ENCODE measurements at regions not wholly inside any gene's neighbourhood (a gene's known extent, or its start where the extent isn't known, plus 50 kb on each side); places are given as distances from the start of the nearest gene placed in this dataset.

DNA sequence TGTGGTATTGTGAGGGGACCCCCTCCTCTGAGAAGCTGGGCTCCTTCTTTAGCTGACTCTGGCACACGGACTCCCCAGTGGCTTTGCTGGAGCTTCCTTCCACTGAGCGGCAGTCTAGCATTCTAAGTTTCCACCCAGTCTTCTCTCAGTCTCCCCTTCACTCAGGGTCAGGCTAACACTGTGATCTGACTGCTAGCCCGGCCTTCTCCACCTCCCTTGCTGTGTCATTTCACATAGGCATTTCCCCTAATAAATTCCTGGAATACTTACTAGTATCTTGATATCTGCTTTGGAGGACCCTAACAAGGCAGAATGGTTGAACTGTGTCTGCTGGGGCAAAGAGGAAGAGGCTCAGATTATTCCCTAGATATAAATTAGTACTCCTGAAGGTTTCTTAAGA is 106.2 kb upstream of the THBS1 start:
- Histone ChIP-seq H3K9ac (ENCODE audit: low read length) (no peak overlapping the region), H3K4me3 (ENCODE audit: low read length) (no peak overlapping the region), H3K4me1 (ENCODE audit: control insufficient read depth, low read depth, low read length) (no peaks in the 10 kb centered on the region), H3K27me3 (ENCODE audit: control insufficient read depth, insufficient read depth, low read length) (no peaks in the 10 kb centered on the region), H3K27ac (ENCODE audit: low read length) (no peak overlapping the region), H3K9me3 (ENCODE audit: control insufficient read depth, low read depth, low read length) (no peaks in the 10 kb centered on the region), H3K36me3 (ENCODE audit: control insufficient read depth, low read depth, low read length) (no peaks in the 10 kb centered on the region)

DNA sequence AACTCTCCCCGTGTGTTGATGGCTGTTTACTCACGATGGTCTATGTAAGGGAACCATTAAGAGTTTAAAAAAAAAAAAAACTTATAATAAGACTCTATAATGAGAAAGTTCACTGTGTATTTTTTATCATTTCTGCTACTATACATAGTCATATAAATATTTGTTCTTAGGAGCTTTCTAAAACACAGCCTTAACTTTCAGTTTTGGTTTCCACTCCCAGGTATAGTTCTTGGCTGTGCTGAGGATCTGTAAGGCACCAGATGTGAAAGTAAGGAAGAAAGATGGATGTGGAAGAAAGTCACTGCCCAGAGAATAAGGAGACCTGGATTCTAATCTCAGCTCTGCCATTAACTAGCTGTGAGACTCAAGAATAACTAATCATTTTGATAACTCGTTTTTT is 101.9 kb upstream of the THBS1 start:
- Histone ChIP-seq H3K27ac (ENCODE audit: low read length) (no peak overlapping the region), H3K27me3 (ENCODE audit: control insufficient read depth, insufficient read depth, low read length) (no peaks in the 10 kb centered on the region), H3K4me3 (ENCODE audit: low read length) (no peak overlapping the region), H3K9me3 (ENCODE audit: control insufficient read depth, low read depth, low read length) (no peaks in the 10 kb centered on the region), H3K36me3 (ENCODE audit: control insufficient read depth, low read depth, low read length) (no peaks in the 10 kb centered on the region), H3K4me1 (ENCODE audit: control insufficient read depth, low read depth, low read length) (no peaks in the 10 kb centered on the region), H3K9ac (ENCODE audit: low read length) (no peak overlapping the region)

DNA sequence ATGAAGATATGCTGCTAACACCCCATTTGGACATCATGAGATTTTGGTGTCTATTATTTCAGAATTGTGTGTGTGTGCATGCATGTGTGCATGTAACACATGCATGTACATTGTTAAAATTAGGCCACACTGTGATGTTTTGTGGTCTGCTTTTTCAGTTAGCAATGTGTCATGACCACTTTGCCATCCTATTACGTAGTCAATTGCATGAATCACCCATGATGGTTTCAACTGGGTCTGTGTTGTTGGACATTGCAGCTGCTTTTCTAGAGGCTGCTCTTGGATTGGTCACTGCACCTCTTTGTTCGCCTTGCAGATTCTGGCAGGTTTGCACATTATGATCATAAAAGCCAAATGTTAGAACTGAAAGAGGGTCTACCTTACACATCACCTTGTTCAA is 101.0 kb upstream of the THBS1 start:
- no peaks in the 10 kb centered on the region for H3K4me1 ChIP-seq (ENCODE audit: control insufficient read depth, low read depth, low read length)
- no peak overlapping the region for H3K9ac ChIP-seq (ENCODE audit: low read length)
- no peak overlapping the region for H3K27ac ChIP-seq (ENCODE audit: low read length)
- no peaks in the 10 kb centered on the region for H3K36me3 ChIP-seq (ENCODE audit: control insufficient read depth, low read depth, low read length)
- H3K27me3 ChIP-seq (ENCODE audit: control insufficient read depth, insufficient read depth, low read length), result no peaks in the 10 kb centered on the region
- H3K4me3 ChIP-seq (ENCODE audit: low read length), result no peak overlapping the region
- H3K9me3 ChIP-seq (ENCODE audit: control insufficient read depth, low read depth, low read length), result no peaks in the 10 kb centered on the region

DNA sequence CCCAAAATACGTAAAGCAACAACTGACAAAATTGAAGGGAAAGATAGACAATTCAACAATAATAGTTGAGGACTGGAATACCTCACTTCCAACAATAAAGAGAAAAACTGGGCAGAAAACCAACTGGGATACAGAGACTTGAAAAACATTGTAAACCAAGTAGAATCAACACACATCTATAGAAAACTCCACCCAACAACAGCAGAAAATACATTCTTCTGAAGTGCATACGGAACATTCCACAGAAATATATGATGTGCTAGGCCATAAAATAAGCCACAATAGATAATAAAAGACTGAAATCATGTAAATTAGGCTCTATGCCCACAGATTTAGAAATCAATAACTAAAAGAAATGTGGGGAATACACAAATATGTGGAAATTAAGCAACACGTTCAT is 98.4 kb upstream of the THBS1 start:
- Histone ChIP-seq H3K4me3 (ENCODE audit: low read length) (no peak overlapping the region), H3K27me3 (ENCODE audit: control insufficient read depth, insufficient read depth, low read length) (no peaks in the 10 kb centered on the region), H3K36me3 (ENCODE audit: control insufficient read depth, low read depth, low read length) (no peaks in the 10 kb centered on the region), H3K4me1 (ENCODE audit: control insufficient read depth, low read depth, low read length) (no peaks in the 10 kb centered on the region), H3K9me3 (ENCODE audit: control insufficient read depth, low read depth, low read length) (no peaks in the 10 kb centered on the region), H3K27ac (ENCODE audit: low read length) (no peak overlapping the region), H3K9ac (ENCODE audit: low read length) (no peak overlapping the region)

DNA sequence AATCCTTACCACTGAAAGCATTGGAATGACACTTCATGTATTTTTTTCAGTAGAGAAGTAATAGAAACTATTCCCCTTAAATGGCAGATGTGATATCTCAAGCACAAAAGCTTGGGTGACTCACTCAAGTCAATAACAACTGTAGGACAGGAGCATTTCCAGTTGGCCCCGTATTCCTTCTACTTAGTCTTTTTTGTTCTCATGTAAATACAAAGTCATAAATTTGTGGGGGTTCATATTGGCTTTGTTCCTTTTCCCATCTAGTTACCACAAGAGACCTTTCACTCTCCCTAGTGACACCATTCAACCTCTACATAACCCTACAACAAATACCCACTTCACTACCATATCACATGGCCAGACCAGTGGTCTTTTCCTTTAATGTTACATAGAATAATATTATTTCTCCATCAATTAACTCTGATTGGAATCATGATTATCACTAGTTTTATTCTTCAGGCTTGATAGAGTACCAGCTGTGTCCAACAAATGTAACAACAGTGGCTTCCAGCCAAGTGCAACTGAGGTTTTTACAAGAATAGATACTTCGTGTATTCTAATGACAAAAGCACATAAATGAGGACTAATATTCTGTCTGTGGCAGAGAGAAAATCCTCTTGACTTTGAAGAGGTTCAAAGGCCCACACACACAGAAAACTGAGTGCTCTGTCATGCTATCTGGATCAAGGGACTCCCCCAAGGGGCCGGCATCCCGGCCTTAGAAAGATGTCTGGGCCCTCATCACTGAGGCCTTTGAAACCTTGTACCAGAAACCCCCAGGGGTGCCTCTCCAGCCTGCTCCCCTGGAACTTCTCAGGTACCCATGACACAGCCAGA is 94.0 kb upstream of the THBS1 start:
- Histone ChIP-seq H3K36me3 (ENCODE audit: control insufficient read depth, low read depth, low read length) (no peaks in the 10 kb centered on the region), H3K9ac (ENCODE audit: low read length) (no peak overlapping the region), H3K4me3 (ENCODE audit: low read length) (no peak overlapping the region), H3K9me3 (ENCODE audit: control insufficient read depth, low read depth, low read length) (no peaks in the 10 kb centered on the region), H3K27me3 (ENCODE audit: control insufficient read depth, insufficient read depth, low read length) (no peaks in the 10 kb centered on the region), H3K27ac (ENCODE audit: low read length) (no peak overlapping the region), H3K4me1 (ENCODE audit: control insufficient read depth, low read depth, low read length) (no peaks in the 10 kb centered on the region)

DNA sequence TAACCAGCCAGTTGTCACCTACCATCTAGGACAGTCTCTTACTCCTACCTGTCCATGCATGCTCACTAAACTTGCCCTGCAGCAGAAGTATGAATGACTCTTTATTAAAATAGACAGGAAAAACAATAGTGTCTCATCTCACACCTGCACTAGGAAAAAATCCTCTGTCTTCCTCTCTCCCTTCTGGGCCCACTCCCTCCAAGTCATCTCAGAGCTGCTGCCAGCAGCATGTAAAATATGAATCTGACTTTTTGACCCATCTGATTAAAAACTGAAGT is 93.5 kb upstream of the THBS1 start:
- Histone ChIP-seq H3K9me3 (ENCODE audit: control insufficient read depth, low read depth, low read length) (no peaks in the 10 kb centered on the region), H3K36me3 (ENCODE audit: control insufficient read depth, low read depth, low read length) (no peaks in the 10 kb centered on the region), H3K27me3 (ENCODE audit: control insufficient read depth, insufficient read depth, low read length) (no peaks in the 10 kb centered on the region), H3K9ac (ENCODE audit: low read length) (no peak overlapping the region), H3K4me3 (ENCODE audit: low read length) (no peak overlapping the region), H3K27ac (ENCODE audit: low read length) (no peak overlapping the region), H3K4me1 (ENCODE audit: control insufficient read depth, low read depth, low read length) (no peaks in the 10 kb centered on the region)

DNA sequence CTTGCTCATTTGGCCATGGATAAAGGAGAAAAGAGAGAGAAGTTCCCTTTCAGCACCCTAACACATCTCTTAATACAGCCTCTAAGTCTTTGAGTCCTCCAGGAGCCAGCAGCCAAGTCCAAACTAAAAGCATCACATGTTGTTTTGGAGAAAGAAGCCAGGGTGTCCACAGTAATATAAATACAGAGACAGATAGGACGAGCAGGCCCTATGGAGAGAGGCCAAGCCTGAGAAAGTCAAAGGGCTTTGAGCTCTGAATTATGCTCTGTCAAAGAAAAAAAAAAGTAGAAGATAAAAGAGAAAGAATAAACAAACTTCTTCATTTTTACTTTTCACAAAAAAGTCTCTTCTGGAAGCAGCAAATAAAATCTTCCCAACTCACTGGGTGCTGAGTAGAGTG is 92.4 kb upstream of the THBS1 start:
- Histone ChIP-seq H3K27me3 (ENCODE audit: control insufficient read depth, insufficient read depth, low read length) (no peaks in the 10 kb centered on the region), H3K27ac (ENCODE audit: low read length) (no peak overlapping the region), H3K9me3 (ENCODE audit: control insufficient read depth, low read depth, low read length) (no peaks in the 10 kb centered on the region)

DNA sequence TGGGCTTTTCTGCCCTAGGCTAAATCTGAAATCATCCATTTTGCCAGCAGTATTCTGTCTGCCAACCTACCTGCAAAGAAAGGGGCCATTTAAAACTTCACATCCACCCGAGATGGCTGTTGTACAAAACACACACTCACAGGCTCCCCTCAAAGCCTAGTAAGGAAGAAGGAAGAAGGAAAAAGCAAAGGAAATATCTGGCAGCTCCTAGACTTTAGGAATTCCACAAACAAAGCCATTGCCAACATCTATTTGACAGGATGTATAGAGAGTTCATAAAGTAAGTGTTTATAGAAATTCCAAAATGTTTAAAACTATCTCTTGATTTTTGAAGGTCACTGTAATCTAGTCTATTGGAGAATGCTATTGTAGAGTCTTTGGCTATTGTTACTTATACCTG is 91.9 kb upstream of the THBS1 start:
- no peak overlapping the region for H3K27ac ChIP-seq (ENCODE audit: low read length)
- H3K9ac ChIP-seq (ENCODE audit: low read length), result no peak overlapping the region
- H3K9me3 ChIP-seq (ENCODE audit: control insufficient read depth, low read depth, low read length), result no peaks in the 10 kb centered on the region
- H3K27me3 ChIP-seq (ENCODE audit: control insufficient read depth, insufficient read depth, low read length), result no peaks in the 10 kb centered on the region
- no peaks in the 10 kb centered on the region for H3K36me3 ChIP-seq (ENCODE audit: control insufficient read depth, low read depth, low read length)
- no peaks in the 10 kb centered on the region for H3K4me1 ChIP-seq (ENCODE audit: control insufficient read depth, low read depth, low read length)
- H3K4me3 ChIP-seq (ENCODE audit: low read length), result no peak overlapping the region

More for the DNA sequence above, 92.4 kb upstream of the THBS1 start:
- Histone ChIP-seq H3K9ac (ENCODE audit: low read length) (no peak overlapping the region), H3K4me3 (ENCODE audit: low read length) (no peak overlapping the region), H3K36me3 (ENCODE audit: control insufficient read depth, low read depth, low read length) (no peaks in the 10 kb centered on the region), H3K4me1 (ENCODE audit: control insufficient read depth, low read depth, low read length) (no peaks in the 10 kb centered on the region)

DNA sequence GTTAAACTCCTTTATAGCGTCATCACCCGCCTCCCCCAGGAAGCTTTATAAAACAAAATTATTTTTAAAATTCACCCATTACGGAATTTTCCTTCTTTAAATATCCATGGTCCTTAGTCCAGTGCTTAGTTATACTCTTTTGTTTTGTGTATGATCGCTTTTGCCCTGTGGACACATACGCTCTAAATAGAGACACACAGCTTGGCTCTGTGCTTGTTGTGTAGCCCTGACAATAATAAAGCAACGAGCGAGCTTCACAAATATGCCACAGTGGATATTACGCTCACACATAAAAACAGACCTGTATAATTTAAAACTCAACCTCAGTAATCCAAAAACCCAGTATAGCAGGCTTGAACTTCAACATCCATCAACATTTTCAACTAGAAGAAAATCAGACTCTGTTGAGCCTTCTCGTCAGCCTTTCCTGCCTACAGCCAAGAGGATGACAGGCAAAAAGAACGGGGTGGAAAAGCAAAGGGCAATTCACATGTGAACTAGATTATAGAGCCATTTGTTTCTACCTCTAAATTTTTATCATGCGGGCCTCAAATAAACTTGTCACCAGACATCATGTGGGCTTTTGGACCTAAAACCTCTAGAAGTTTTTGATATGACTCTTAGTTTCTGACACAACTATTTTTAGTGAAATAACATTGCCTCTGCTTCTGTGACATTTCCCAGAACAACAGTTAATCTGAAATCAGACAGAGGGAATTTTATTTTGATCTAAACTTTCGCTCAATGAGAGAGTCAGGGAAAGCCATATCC is 89.6 kb upstream of the THBS1 start:
- no peaks in the 10 kb centered on the region for H3K9me3 ChIP-seq (ENCODE audit: control insufficient read depth, low read depth, low read length)
- no peak overlapping the region for H3K27ac ChIP-seq (ENCODE audit: low read length)
- H3K27me3 ChIP-seq (ENCODE audit: control insufficient read depth, insufficient read depth, low read length), result no peaks in the 10 kb centered on the region
- H3K9ac ChIP-seq (ENCODE audit: low read length), result no peak overlapping the region
- H3K36me3 ChIP-seq (ENCODE audit: control insufficient read depth, low read depth, low read length), result no peaks in the 10 kb centered on the region
- no peak overlapping the region for H3K4me3 ChIP-seq (ENCODE audit: low read length)
- H3K4me1 ChIP-seq (ENCODE audit: control insufficient read depth, low read depth, low read length), result no peaks in the 10 kb centered on the region

DNA sequence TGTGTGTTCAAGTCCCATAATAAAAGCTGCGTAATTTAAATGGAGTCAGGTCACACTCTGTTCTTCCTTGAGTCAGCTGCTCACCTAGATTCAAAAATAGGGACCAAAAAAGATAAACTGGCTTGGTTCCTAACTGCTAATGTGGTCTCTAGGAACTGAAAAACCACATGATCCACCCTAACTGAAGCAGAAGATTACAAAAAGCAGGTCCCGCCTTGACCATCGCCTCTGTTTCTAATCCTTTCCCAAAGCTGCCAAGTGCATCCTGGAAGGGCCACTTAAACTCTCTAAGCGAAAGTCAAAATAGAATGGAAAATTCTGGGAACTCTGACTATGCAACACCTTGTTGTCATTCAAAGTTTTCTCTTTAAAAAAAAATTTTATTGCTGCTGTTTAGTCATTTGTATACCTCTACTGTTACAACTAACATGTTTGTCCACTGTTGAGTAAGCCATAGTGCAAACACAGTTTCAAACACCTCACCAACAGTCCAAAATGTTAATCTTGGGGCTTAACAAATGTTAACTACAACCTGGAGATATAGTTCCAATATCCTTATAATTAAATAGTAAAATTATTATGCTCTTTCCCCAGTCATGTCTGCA is 88.9 kb upstream of the THBS1 start:
- H3K36me3 ChIP-seq (ENCODE audit: control insufficient read depth, low read depth, low read length), result no peaks in the 10 kb centered on the region

DNA sequence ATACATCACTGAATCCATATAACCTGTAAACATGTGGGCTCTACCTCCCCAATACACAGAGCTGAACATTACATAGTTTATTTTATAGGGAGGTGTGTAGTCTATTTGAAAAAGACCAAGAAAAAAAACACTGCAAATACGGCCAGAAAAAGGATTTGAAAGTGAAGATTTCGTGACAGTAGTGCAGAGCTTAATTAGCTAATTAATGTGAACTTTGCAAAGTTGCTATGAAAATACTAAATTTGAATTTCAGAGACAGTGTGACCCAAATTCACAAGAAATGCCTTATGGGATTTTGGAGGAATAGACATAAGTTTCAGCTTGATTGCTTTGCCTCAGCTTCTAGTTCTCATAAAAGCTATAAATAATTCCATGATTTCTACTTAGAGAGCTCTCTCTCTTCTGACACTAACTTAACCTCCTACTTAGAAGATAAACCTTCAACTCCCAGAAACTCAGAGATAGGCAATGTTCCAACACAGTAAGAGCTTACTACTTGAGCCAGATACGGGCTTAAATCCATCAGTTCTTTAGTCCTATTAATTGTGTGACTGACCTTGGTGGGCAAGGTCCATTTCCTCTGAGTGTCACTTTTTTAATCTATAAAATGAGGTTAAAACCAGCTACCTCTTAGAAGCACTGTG is 87.3 kb upstream of the THBS1 start:
- Histone ChIP-seq H3K4me1 (ENCODE audit: control insufficient read depth, low read depth, low read length) (no peaks in the 10 kb centered on the region), H3K36me3 (ENCODE audit: control insufficient read depth, low read depth, low read length) (no peaks in the 10 kb centered on the region), H3K9ac (ENCODE audit: low read length) (no peak overlapping the region), H3K27me3 (ENCODE audit: control insufficient read depth, insufficient read depth, low read length) (no peaks in the 10 kb centered on the region), H3K4me3 (ENCODE audit: low read length) (no peak overlapping the region), H3K27ac (ENCODE audit: low read length) (no peak overlapping the region), H3K9me3 (ENCODE audit: control insufficient read depth, low read depth, low read length) (no peaks in the 10 kb centered on the region)

More for the DNA sequence above, 88.9 kb upstream of the THBS1 start:
- no peak overlapping the region for H3K4me3 ChIP-seq (ENCODE audit: low read length)
- H3K9ac ChIP-seq (ENCODE audit: low read length), result no peak overlapping the region
- H3K27ac ChIP-seq (ENCODE audit: low read length), result no peak overlapping the region
- no peaks in the 10 kb centered on the region for H3K27me3 ChIP-seq (ENCODE audit: control insufficient read depth, insufficient read depth, low read length)
- H3K9me3 ChIP-seq (ENCODE audit: control insufficient read depth, low read depth, low read length), result no peaks in the 10 kb centered on the region
- no peaks in the 10 kb centered on the region for H3K4me1 ChIP-seq (ENCODE audit: control insufficient read depth, low read depth, low read length)
